Hepatocyte (in vitro differentiated cells): ENCODE measurements at regions not wholly inside any gene's neighbourhood (a gene's known extent, or its start where the extent isn't known, plus 50 kb on each side); places are given as distances from the start of the nearest gene placed in this dataset.

Experiments used
- DNase-seq: peaks from one replicate; pipeline ENCODE4 v3.0.0-alpha.2; 2016; ENCODE audit warnings: low spot score
- H2AFZ ChIP-seq: fragments of 200-600 bp; sonication (generic); 2 replicates; pipeline ENCODE4 v1.6.0; 2016; ENCODE audit warnings: antibody characterized with exemption, mild to moderate bottlenecking
- H3K27ac ChIP-seq: fragments of 200-600 bp; sonication (generic); 2 replicates; pipeline ENCODE4 v1.5.1; 2016; ENCODE audit warnings: mild to moderate bottlenecking
- H3K27me3 ChIP-seq: fragments of 200-600 bp; sonication (generic); 2 replicates; pipeline ENCODE4 v1.6.1; 2016
- H3K36me3 ChIP-seq: fragments of 200-600 bp; sonication (generic); replicated peaks from 2 replicates; pipeline ENCODE4 v1.5.1; 2016; ENCODE audit warnings: low read depth; ENCODE audit not compliant: insufficient read depth
- H3K4me1 ChIP-seq: fragments of 200-600 bp; sonication (generic); 2 replicates; pipeline ENCODE4 v1.5.1; 2016; ENCODE audit warnings: mild to moderate bottlenecking, moderate library complexity; ENCODE audit not compliant: insufficient read depth
- H3K4me2 ChIP-seq: fragments of 200-600 bp; sonication (generic); 2 replicates; pipeline ENCODE4 v1.6.0; 2016
- H3K4me3 ChIP-seq: fragments of 200-600 bp; sonication (generic); 2 replicates; pipeline ENCODE4 v1.5.1; 2016; ENCODE audit warnings: mild to moderate bottlenecking
- H3K79me2 ChIP-seq: fragments of 200-600 bp; sonication (generic); 2 replicates; pipeline ENCODE4 v1.6.0; 2017; ENCODE audit warnings: mild to moderate bottlenecking
- H3K9me2 ChIP-seq: fragments of 200-600 bp; sonication (generic); replicated peaks from 2 replicates; pipeline ENCODE4 v1.6.0; 2017; ENCODE audit warnings: mild to moderate bottlenecking; ENCODE audit not compliant: insufficient read depth
- H3K9me3 ChIP-seq: fragments of 200-600 bp; sonication (generic); 2 replicates; pipeline ENCODE4 v1.5.1; 2016; ENCODE audit warnings: low read depth, mild to moderate bottlenecking
- H4K20me1 ChIP-seq: fragments of 200-600 bp; sonication (generic); 2 replicates; pipeline ENCODE4 v1.6.0; 2016; ENCODE audit warnings: mild to moderate bottlenecking; ENCODE audit not compliant: insufficient read depth, poor library complexity, severe bottlenecking
- EZH2 ChIP-seq: fragments of 200-600 bp; sonication (generic); IDR thresholded peaks from 2 replicates; pipeline ENCODE4 v1.6.1; 2016; ENCODE audit warnings: antibody characterized with exemption, mild to moderate bottlenecking, borderline replicate concordance
- EZH2phosphoT487 ChIP-seq: fragments of 200-600 bp; sonication (generic); IDR thresholded peaks from one replicate; pipeline ENCODE4 v1.6.1; 2018; ENCODE audit warnings: antibody characterized with exemption, mild to moderate bottlenecking, low read depth, moderate library complexity; ENCODE audit not compliant: unreplicated experiment, severe bottlenecking
- WGBS: methylation state at CpG from one replicate; pipeline ENCODE4 v1.1.6; 2016; ENCODE audit warnings: low lambda C conversion rate; ENCODE audit errors: missing lambda C conversion rate; 5-methylcytosine and 5-hydroxymethylcytosine counted together
- TF ChIP-seq, protein P1 (sequence below): fragments of 200-600 bp; sonication (generic); IDR thresholded peaks from 2 replicates; pipeline ENCODE4 v1.5.1; 2016; ENCODE audit warnings: antibody characterized with exemption, mild to moderate bottlenecking; ENCODE audit not compliant: poor library complexity

DNA sequence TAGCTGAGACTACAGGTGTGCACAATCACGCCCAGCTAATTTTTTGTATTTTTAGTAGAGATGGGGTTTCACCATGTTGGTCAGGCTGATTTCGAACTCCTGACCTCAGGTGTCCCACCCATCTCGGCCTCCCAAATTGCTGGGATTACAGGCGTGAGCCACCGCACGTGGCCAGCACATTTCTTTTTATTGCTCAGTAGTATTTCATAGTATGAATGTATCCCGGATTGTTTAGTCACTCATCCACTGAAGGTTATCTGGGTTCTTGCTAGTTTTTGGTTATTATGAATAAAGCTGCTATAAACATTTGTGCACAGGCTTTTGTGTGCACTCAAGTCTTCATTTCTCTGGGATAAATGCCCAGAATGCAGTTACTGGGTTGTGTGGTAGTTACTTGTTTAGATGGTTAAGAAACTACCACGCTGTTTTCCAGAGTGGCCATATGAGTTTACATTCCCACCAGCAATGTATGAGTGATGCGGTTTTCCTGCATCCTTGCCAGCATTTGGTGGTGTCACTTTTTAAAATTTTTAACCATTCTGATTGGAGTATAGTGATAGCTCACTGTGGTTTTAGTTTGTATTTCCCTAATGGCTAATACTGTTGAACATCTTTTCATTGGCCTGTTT, 275.8 kb upstream of the LYZL1 start:
- DNase-seq: no peak
- Histone ChIP-seq H3K4me1 (peaks cover 7% of the 10 kb centered on the region), H3K4me3 (no peak overlapping the region), H3K9me3 (no peaks in the 10 kb centered on the region), H2AFZ (no peak overlapping the region), H4K20me1 (no peaks in the 10 kb centered on the region), H3K27ac (no peak overlapping the region), H3K27me3 (no peaks in the 10 kb centered on the region), H3K79me2 (no peaks in the 10 kb centered on the region), H3K4me2 (no peak overlapping the region), H3K9me2 (no peaks in the 10 kb centered on the region), H3K36me3 (no peaks in the 10 kb centered on the region)
- TF ChIP-seq EZH2 (no peak), EZH2phosphoT487 (no peak)
- TF ChIP-seq, protein P1, sequence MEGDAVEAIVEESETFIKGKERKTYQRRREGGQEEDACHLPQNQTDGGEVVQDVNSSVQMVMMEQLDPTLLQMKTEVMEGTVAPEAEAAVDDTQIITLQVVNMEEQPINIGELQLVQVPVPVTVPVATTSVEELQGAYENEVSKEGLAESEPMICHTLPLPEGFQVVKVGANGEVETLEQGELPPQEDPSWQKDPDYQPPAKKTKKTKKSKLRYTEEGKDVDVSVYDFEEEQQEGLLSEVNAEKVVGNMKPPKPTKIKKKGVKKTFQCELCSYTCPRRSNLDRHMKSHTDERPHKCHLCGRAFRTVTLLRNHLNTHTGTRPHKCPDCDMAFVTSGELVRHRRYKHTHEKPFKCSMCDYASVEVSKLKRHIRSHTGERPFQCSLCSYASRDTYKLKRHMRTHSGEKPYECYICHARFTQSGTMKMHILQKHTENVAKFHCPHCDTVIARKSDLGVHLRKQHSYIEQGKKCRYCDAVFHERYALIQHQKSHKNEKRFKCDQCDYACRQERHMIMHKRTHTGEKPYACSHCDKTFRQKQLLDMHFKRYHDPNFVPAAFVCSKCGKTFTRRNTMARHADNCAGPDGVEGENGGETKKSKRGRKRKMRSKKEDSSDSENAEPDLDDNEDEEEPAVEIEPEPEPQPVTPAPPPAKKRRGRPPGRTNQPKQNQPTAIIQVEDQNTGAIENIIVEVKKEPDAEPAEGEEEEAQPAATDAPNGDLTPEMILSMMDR: no peak
- 81% methylated on average over 9 of the region's 9 CpGs for WGBS

DNA sequence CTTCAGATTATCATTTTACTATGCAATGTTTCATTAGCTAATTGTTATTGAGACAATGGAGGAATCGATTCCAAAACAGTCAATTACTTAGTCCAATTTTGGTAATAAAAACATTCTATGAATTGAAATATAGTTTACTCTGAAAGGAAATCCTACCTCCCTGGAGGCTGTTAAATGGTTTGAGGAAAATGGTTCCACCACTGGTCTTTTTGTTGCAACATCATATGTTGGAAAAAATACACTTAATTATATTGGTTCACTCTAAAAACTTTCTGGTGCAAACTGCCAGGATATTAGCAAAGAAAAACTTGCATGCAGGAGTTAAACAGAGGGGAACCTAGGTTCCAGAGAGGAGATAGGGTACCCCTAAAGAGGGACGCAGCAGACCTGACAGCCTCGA, 267.3 kb upstream of the LYZL1 start:
- Histone ChIP-seq H3K4me3 (no peak overlapping the region), H3K4me2 (no peak overlapping the region), H2AFZ (no peak overlapping the region), H3K9me2 (no peaks in the 10 kb centered on the region), H3K9me3 (no peaks in the 10 kb centered on the region), H3K27me3 (no peaks in the 10 kb centered on the region), H3K79me2 (no peaks in the 10 kb centered on the region), H4K20me1 (no peaks in the 10 kb centered on the region), H3K4me1 (peaks cover 10% of the 10 kb centered on the region), H3K27ac (no peak overlapping the region), H3K36me3 (no peaks in the 10 kb centered on the region)
- 64% methylated on average over 3 of the region's 3 CpGs for WGBS
- no peak for TF ChIP-seq EZH2phosphoT487
- DNase-seq: no peak

DNA sequence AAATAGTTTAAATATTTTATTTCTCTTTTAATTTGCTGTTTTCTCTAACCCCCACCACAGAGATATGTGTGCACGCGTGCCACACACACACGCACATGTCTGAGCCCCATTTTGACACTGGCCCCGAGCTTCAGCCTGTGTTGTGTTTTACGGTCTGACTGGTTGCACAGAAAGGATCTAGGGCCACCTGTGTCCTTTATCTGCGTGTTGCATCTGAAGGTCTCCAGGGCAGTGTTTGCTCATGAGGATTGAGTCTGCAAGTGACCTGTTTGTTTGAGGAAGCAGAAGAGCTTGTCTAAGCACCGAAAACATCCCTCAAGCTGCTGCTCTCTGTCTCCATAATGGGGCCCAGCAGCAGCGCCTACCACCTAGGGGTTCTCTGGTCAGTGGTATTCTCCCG, 266.4 kb upstream of the LYZL1 start:
- Histone ChIP-seq H3K27me3 (no peaks in the 10 kb centered on the region), H3K4me1 (peaks cover 10% of the 10 kb centered on the region), H3K27ac (no peak overlapping the region), H3K4me3 (no peak overlapping the region), H4K20me1 (no peaks in the 10 kb centered on the region), H3K9me3 (no peaks in the 10 kb centered on the region), H2AFZ (peak overlapping the region; percentile 30), H3K36me3 (no peaks in the 10 kb centered on the region), H3K4me2 (peak overlapping the region; percentile 54), H3K9me2 (no peaks in the 10 kb centered on the region), H3K79me2 (no peaks in the 10 kb centered on the region)
- TF ChIP-seq, protein P1: no peak
- TF ChIP-seq EZH2phosphoT487 (no peak), EZH2 (no peak)
- peak; percentile 23 for DNase-seq
- WGBS: 46% methylated on average over 9 of the region's 9 CpGs

DNA sequence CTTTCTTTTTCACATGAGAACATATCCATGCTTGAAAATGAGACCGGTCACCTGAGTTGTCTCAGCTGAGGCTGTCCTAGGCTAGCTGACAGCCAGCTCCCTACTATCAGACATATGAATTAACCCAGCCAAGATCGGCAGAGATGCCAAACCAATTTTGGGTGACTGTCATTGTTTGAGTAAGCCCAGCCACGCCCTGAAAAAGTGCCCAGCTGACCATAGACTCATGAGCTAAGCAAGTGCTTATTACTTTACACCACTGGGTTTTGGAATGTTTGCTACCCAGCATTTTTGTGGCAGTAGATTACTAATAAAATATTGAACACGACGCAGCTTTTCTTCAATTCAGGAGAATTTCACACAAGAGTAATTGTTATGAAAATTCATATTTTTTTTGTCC, 265.2 kb upstream of the LYZL1 start:
- no peaks in the 10 kb centered on the region for H3K9me2 ChIP-seq
- no peaks in the 10 kb centered on the region for H4K20me1 ChIP-seq
- no peak overlapping the region for H3K27ac ChIP-seq
- no peak overlapping the region for H2AFZ ChIP-seq
- no peak for DNase-seq
- H3K4me1 ChIP-seq: peaks cover 10% of the 10 kb centered on the region
- H3K27me3 ChIP-seq: no peaks in the 10 kb centered on the region
- TF ChIP-seq, protein P1: no peak
- no peak for TF ChIP-seq EZH2
- 79% methylated on average over 5 of the region's 5 CpGs for WGBS
- no peak overlapping the region for H3K4me2 ChIP-seq
- no peaks in the 10 kb centered on the region for H3K79me2 ChIP-seq
- no peaks in the 10 kb centered on the region for H3K9me3 ChIP-seq
- H3K36me3 ChIP-seq: no peaks in the 10 kb centered on the region
- H3K4me3 ChIP-seq: no peak overlapping the region
